ENCODE measurements at regions not wholly inside any gene's neighbourhood (a gene's known extent, or its start where the extent isn't known, plus 50 kb on each side); places are given as distances from the start of the nearest gene placed in this dataset.
"Not testable (repeated sequence)": the region's sequence is repeated elsewhere in the genome, so short reads cannot be mapped to it uniquely, and the experiment has no call there.

DNA sequence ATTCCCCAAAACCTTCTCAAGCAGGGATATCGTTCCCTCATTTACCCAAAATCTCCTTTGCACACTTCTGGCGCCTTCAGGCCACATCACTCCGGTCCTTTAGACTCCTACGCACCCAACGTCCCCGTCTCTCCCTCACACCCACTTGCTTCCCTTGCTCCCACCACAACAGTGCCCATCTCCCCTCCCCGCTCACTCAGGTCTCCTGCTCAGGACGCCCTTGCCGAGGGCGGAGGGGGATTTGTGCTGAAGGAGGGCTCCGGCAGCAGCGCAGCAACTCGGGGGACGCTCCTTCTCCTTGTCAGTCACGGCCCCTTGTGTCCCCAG is 71.6 kb downstream of the PCMTD2 start:
- peak in 2 of 3 donors; percentile 13 to 36 for DNase-seq (ENCODE audit: low read depth in 2 of 3, low spot score in 2 of 3)

DNA sequence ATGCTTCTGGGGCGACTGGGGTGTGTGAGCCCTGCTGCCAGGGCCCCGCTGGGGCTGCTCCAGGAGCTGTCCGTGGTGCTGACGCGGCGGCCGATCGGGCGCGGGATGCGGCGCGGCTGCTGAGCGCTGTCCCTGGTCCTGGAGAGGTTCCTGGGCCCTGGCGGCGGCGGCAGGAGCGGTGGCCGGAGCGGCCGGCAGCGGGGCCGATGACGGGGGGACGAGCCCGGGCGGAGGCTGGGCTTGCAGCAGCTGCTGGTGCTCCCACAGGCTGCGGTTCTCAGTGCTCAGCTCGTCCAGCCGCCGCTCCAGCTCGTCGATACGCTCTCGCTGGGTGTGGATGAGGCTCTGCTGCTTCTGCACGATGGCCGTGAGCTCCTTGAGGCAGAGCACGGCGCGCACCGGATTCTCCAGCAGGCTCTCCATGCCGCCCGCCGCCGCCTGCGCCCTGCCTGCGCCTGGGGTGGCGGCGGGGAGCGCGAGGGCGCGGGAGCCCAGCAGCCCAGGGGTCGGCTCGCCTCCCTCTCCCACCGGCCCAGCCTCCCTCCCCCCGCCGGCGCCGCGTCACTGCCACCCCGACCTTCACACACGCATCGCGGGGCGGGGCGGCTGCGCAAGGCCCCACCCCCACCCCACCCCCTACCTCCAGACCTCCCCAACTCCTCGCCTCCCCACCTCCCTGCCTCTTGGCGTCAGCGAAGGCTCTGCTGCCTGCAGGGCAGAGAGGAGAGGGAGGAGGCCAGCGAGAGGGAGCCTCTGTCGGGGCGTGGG is 72.2 kb downstream of the PCMTD2 start:
- peak in 2 of 3 donors; percentile 12 to 49 for DNase-seq (ENCODE audit: low read depth in 2 of 3, low spot score in 2 of 3)

DNA sequence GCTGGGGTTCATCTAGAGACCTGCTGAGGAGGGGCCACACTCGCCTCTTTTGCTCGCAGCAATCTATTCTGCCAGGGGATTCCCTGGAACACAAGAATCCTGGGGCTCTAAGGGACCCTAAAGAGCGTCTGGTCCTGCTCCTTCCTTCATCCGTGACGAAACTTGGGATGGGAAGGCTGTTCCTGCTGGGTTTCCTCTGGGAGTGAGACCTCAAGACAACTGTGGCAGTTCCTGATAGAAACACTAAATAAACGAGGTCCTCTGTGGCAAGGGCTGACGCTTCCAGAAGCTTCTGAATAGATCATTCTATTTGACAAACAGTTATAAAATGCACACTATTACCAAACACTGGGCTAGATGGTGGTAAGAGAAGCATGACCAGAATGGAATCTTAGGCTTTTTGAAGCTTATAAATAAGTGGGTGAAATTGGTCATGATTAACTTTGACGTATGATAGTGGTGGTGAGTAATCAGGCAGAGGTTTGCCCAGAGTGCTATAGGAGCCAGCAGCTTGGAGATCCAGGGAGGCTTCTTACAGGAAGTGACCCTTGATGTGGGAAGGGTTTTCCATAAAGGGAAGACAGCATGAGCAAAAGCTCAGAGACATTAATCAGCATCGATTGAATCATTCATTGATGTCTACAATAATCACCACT is 73.2 kb downstream of the PCMTD2 start:
- DNase-seq (ENCODE audit: low read depth in 2 of 3, low spot score in 2 of 3): not testable (repeated sequence)

DNA sequence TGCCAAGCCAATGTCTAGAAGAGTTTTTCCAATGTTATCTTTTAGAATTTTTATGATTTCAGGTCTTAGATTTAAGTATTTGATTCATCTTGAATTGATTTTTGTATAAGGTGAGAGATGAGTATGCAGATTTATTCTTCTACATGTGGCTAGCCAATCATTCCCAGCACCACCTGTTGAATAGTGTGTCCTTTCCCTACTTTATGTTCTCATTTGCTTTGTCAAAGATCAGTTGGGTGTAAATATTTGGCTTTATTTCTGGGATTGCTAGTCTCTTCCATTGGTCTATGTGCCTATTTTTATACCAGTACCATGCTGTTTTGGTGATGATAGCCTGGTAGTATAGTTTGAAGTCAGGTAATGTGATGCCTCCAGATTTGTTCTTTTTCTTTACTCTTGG is 77.1 kb downstream of the PCMTD2 start:
- not testable (repeated sequence) for DNase-seq (ENCODE audit: low read depth in 2 of 3, low spot score in 2 of 3)
